MCF 10A (cell line): ENCODE measurements at regions not wholly inside any gene's neighbourhood (a gene's known extent, or its start where the extent isn't known, plus 50 kb on each side); places are given as distances from the start of the nearest gene placed in this dataset.

ENCODE experiments used
- BruUV-seq: library from RNA; stranded (reverse); fragments of 400-500 nt; replicated peaks from 2 replicates; lab custom pipeline; 2021; lab: Mats Ljungman, UMichigan
- CTCF ChIA-PET: fragments of 300-600 bp; sonication (Branson Sonifier 250); formaldehyde crosslinking; extraction: SDS; loops from one replicate; lab custom pipeline; 2021; ENCODE audit warnings: antibody characterized with exemption, inconsistent platforms; lab: Yijun Ruan, JAX
- POLR2A ChIA-PET: fragments of 300-600, 350-650 bp; sonication (Branson Sonifier 250); formaldehyde crosslinking; extraction: SDS; loops from one replicate; lab custom pipeline; 2020; ENCODE audit warnings: antibody characterized with exemption, inconsistent platforms; lab: Yijun Ruan, JAX
- DNase-seq: peaks from one replicate; pipeline ENCODE4 v3.0.0-alpha.2; 2018; ENCODE audit not compliant: unreplicated experiment
- H3K27ac Mint-ChIP-seq: one replicate; pipeline ENCODE4 v1.8.0; 2022; ENCODE audit warnings: mild to moderate bottlenecking, low read depth, mixed read lengths; ENCODE audit not compliant: unreplicated experiment
- H3K27me3 Mint-ChIP-seq: one replicate; pipeline ENCODE4 v1.8.0; 2022; ENCODE audit warnings: mixed read lengths; ENCODE audit not compliant: insufficient read depth, unreplicated experiment
- H3K36me3 Mint-ChIP-seq: one replicate; pipeline ENCODE4 v1.8.0; 2022; ENCODE audit warnings: mild to moderate bottlenecking, moderate library complexity, mixed read lengths; ENCODE audit not compliant: insufficient read depth, unreplicated experiment
- H3K4me1 Mint-ChIP-seq: one replicate; pipeline ENCODE4 v1.8.0; 2022; ENCODE audit warnings: mixed read lengths; ENCODE audit not compliant: insufficient read depth, unreplicated experiment
- H3K4me3 Mint-ChIP-seq: one replicate; pipeline ENCODE4 v1.8.0; 2022; ENCODE audit warnings: mild to moderate bottlenecking, moderate library complexity, mixed read lengths; ENCODE audit not compliant: unreplicated experiment
- H3K9me3 Mint-ChIP-seq: one replicate; pipeline ENCODE4 v1.8.0; 2022; ENCODE audit warnings: mixed read lengths; ENCODE audit not compliant: unreplicated experiment
- CTCF ChIP-seq: fragments of 200-600 bp; IDR thresholded peaks from one replicate; pipeline ENCODE4 v1.8.0; 2022; ENCODE audit warnings: antibody characterized with exemption, mild to moderate bottlenecking; ENCODE audit not compliant: unreplicated experiment
- intact Hi-C: fragments of 100-400 bp; cut with micrococcal nuclease; formaldehyde crosslinking; loops from 2 replicates; pipeline ENCODE4 v1.14.1; 2022

GRCh38 chrX:146433771-146434170 is 375.8 kb upstream of the CXorf51B start:
- peaks cover 28% of the 10 kb centered on the region for H3K9me3 Mint-ChIP-seq
- ChIA-PET CTCF (no interaction called here), POLR2A (no interaction called here)
- H3K4me1 Mint-ChIP-seq, result no peaks in the 10 kb centered on the region
- BruUV-seq, result no TSS peak
- no peaks in the 10 kb centered on the region for H3K36me3 Mint-ChIP-seq
- no peak for TF ChIP-seq CTCF
- intact Hi-C loops, result no loop called here
- H3K27ac Mint-ChIP-seq, result no peak overlapping the region
- no peak overlapping the region for H3K4me3 Mint-ChIP-seq
- no peaks in the 10 kb centered on the region for H3K27me3 Mint-ChIP-seq
- peak; percentile 5 for DNase-seq

GRCh38 chrX:146435472-146435871 is 374.1 kb upstream of the CXorf51B start:
- Mint-ChIP-seq H3K27me3 (no peaks in the 10 kb centered on the region), H3K4me1 (no peaks in the 10 kb centered on the region), H3K27ac (no peak overlapping the region), H3K4me3 (no peak overlapping the region), H3K36me3 (no peaks in the 10 kb centered on the region), H3K9me3 (peaks cover 42% of the 10 kb centered on the region)
- DNase-seq, result no peak
- no TSS peak for BruUV-seq
- ChIA-PET POLR2A (no interaction called here), CTCF (no interaction called here)
- TF ChIP-seq CTCF, result no peak
- intact Hi-C loops, result no loop called here

- no peak overlapping the region for H3K4me3 Mint-ChIP-seq
Measured at GRCh38 chrX:146448791-146449190, 360.8 kb upstream of the CXorf51B start.

GRCh38 chrX:146449243-146449642 is 360.3 kb upstream of the CXorf51B start:
- ChIA-PET POLR2A (no interaction called here), CTCF (interaction anchor here (0.6 kb wide), 2 partner anchors 90 to 321 kb away, joined by 3 to 4 read pairs; no protein-coding TSS in a partner anchor)
- Mint-ChIP-seq H3K27me3 (no peaks in the 10 kb centered on the region), H3K4me3 (no peak overlapping the region), H3K27ac (no peak overlapping the region), H3K9me3 (peaks cover 6% of the 10 kb centered on the region), H3K36me3 (no peaks in the 10 kb centered on the region), H3K4me1 (no peaks in the 10 kb centered on the region)
- no TSS peak for BruUV-seq
- TF ChIP-seq CTCF, result no peak
- no peak for DNase-seq
- intact Hi-C loops, result no loop called here

More at GRCh38 chrX:146448791-146449190, 360.8 kb upstream of the CXorf51B start:
- ChIA-PET POLR2A (no interaction called here), CTCF (interaction anchor here (0.6 kb wide), 1 partner anchor 321 kb away, joined by 3 read pairs; no protein-coding TSS in a partner anchor)
- H3K27ac Mint-ChIP-seq, result no peak overlapping the region
- intact Hi-C loops, result no loop called here
- TF ChIP-seq CTCF, result no peak
- BruUV-seq, result no TSS peak
- H3K36me3 Mint-ChIP-seq, result no peaks in the 10 kb centered on the region
- DNase-seq, result no peak
- no peaks in the 10 kb centered on the region for H3K27me3 Mint-ChIP-seq
- H3K4me1 Mint-ChIP-seq, result no peaks in the 10 kb centered on the region
- peaks cover 6% of the 10 kb centered on the region for H3K9me3 Mint-ChIP-seq
